Activated naive CD8-positive, alpha-beta T cell treated with anti-CD3 and anti-CD28 coated beads, Interleukin-2, amount 50 U/mL, for 24 hours (primary cell): ENCODE measurements at regions not wholly inside any gene's neighbourhood (a gene's known extent, or its start where the extent isn't known, plus 50 kb on each side); places are given as distances from the start of the nearest gene placed in this dataset.

Experiments used
- ATAC-seq: fragments of 150-1000 bp; cut with Tn5 transposase; one replicate; pipeline ENCODE4 v1.10.0; 2021
- DNase-seq: peaks from one replicate; pipeline ENCODE4 v3.0.0; 2021
- H3K27ac Mint-ChIP-seq: one replicate; pipeline ENCODE4 v1.8.0; 2021; ENCODE audit warnings: mild to moderate bottlenecking, mixed read lengths
- H3K27me3 Mint-ChIP-seq: one replicate; pipeline ENCODE4 v1.8.0; 2021; ENCODE audit warnings: mixed read lengths
- H3K36me3 Mint-ChIP-seq: one replicate; pipeline ENCODE4 v1.8.0; 2021; ENCODE audit warnings: low read depth, mixed read lengths
- H3K4me1 Mint-ChIP-seq: one replicate; pipeline ENCODE4 v1.8.0; 2021; ENCODE audit warnings: mixed read lengths
- H3K4me3 Mint-ChIP-seq: one replicate; pipeline ENCODE4 v1.8.0; 2021; ENCODE audit warnings: mild to moderate bottlenecking, moderate library complexity, mixed read lengths
- H3K9me3 Mint-ChIP-seq: one replicate; pipeline ENCODE4 v1.8.0; 2021; ENCODE audit warnings: mixed read lengths

DNA sequence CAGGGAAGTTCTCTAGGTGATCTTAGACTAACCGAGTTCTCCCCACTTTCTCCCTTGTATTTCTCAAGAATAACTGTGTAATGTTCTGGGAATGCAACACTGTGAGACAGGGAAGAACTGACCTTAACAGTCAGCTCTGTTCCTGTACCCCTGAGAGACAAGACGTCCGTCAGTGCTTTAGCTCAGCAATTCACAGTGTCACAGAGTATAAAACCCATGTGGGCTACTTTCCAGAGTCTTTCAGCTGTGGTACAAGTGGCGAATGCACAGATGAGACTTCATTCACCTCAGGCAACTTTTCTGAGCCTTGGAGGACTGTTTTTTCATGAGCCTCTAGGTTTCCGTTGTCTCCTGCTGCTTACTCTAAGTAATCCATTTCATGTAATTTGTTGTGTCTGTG lies 458.8 kb downstream of the SPATA31D1 start:
- Mint-ChIP-seq H3K27ac (no peak overlapping the region), H3K4me3 (no peak overlapping the region), H3K4me1 (no peaks in the 10 kb centered on the region), H3K36me3 (no peaks in the 10 kb centered on the region), H3K9me3 (peaks cover 28% of the 10 kb centered on the region), H3K27me3 (no peaks in the 10 kb centered on the region)
- ATAC-seq (no peak), DNase-seq (no peak)

GRCh38 chr9:82449986-82450385 lies 461.4 kb downstream of the SPATA31D1 start:
- ATAC-seq: no peak
- no peaks in the 10 kb centered on the region for H3K27me3 Mint-ChIP-seq
- no peak overlapping the region for H3K4me3 Mint-ChIP-seq
- no peak overlapping the region for H3K27ac Mint-ChIP-seq
- no peak for DNase-seq
- H3K4me1 Mint-ChIP-seq: no peaks in the 10 kb centered on the region
- no peaks in the 10 kb centered on the region for H3K36me3 Mint-ChIP-seq
- H3K9me3 Mint-ChIP-seq: peaks cover 34% of the 10 kb centered on the region

DNA sequence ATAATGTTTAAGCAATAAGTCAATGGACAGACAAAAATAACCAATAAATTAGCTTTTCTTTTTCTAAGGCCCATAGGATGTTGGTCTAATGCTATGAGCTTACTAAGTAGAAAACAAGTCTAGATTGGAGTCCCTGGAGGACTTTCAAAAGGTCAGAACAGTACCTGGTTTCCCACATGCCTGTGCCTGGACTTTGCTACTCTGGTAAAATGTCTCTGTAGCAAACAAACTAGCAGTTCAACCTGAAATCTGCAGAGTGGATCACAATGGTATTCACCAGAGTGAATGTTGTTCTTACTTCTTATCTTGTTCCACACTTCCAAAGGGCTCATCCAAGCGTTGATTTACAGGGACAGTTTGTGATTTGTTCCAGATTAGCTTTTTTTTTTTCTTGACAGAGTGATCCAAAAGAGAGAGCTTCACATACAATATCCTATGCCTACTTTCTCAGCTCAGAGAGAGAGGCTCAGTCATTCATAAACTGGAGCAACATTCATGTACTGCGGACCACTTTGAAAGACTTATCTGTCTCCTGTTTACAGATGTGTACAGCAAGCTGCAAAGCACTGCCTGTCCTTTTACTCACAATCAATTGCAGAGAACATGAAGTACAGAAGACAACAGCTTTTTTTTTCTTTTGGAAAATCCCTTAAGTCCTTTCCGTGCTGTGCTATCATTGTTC lies 466.1 kb downstream of the SPATA31D1 start:
- Mint-ChIP-seq H3K9me3 (peaks cover 16% of the 10 kb centered on the region), H3K27me3 (no peaks in the 10 kb centered on the region)

DNA sequence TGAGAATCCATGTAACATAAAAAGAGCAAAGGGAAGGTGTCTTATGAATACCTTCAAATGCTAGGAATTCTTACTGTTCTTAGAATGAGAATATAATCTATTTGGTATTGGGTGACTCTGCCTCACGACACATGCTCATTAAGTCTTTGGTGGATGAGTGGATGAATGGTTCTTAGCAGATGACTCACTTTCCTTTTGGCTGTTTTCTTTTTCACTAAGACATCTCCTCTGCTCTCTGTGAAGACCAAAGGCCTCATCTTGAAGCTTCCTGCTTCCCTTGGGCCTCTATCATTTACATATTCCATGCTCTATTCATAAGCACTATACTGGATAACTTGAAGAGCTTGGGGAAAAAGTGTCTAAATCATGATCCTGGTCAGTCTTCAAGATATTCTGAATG lies 468.1 kb downstream of the SPATA31D1 start:
- no peak overlapping the region for H3K27ac Mint-ChIP-seq
- ATAC-seq: no peak
- H3K4me3 Mint-ChIP-seq: no peak overlapping the region
- peaks cover 11% of the 10 kb centered on the region for H3K9me3 Mint-ChIP-seq
- H3K36me3 Mint-ChIP-seq: no peaks in the 10 kb centered on the region
- DNase-seq: no peak
- no peaks in the 10 kb centered on the region for H3K4me1 Mint-ChIP-seq
- no peaks in the 10 kb centered on the region for H3K27me3 Mint-ChIP-seq

More for the DNA sequence above, 466.1 kb downstream of the SPATA31D1 start:
- Mint-ChIP-seq H3K4me1 (no peaks in the 10 kb centered on the region), H3K27ac (no peak overlapping the region), H3K36me3 (no peaks in the 10 kb centered on the region), H3K4me3 (no peak overlapping the region)
- ATAC-seq (no peak), DNase-seq (no peak)

- DNase-seq: no peak
- H3K36me3 Mint-ChIP-seq: no peaks in the 10 kb centered on the region
- no peak overlapping the region for H3K27ac Mint-ChIP-seq
- peaks cover 7% of the 10 kb centered on the region for H3K9me3 Mint-ChIP-seq
- H3K27me3 Mint-ChIP-seq: peaks cover 1% of the 10 kb centered on the region
- no peak for ATAC-seq
- no peaks in the 10 kb centered on the region for H3K4me1 Mint-ChIP-seq
- H3K4me3 Mint-ChIP-seq: no peak overlapping the region
Measured at GRCh38 chr9:82457298-82457697, 468.7 kb downstream of the SPATA31D1 start.

- ATAC-seq (no peak), DNase-seq (no peak)
- Mint-ChIP-seq H3K27ac (no peak overlapping the region), H3K9me3 (peaks cover 9% of the 10 kb centered on the region), H3K36me3 (no peaks in the 10 kb centered on the region), H3K4me1 (no peaks in the 10 kb centered on the region), H3K27me3 (peaks cover 1% of the 10 kb centered on the region), H3K4me3 (no peak overlapping the region)
Measured at GRCh38 chr9:82457891-82458290, 469.3 kb downstream of the SPATA31D1 start.

- no peak overlapping the region for H3K4me3 Mint-ChIP-seq
- H3K9me3 Mint-ChIP-seq: peaks cover 9% of the 10 kb centered on the region
- no peaks in the 10 kb centered on the region for H3K4me1 Mint-ChIP-seq
- DNase-seq (no peak), ATAC-seq (no peak)
- peaks cover 1% of the 10 kb centered on the region for H3K27me3 Mint-ChIP-seq
- H3K27ac Mint-ChIP-seq: no peak overlapping the region
- H3K36me3 Mint-ChIP-seq: no peaks in the 10 kb centered on the region
Measured at GRCh38 chr9:82458296-82458695, 469.7 kb downstream of the SPATA31D1 start.

DNA sequence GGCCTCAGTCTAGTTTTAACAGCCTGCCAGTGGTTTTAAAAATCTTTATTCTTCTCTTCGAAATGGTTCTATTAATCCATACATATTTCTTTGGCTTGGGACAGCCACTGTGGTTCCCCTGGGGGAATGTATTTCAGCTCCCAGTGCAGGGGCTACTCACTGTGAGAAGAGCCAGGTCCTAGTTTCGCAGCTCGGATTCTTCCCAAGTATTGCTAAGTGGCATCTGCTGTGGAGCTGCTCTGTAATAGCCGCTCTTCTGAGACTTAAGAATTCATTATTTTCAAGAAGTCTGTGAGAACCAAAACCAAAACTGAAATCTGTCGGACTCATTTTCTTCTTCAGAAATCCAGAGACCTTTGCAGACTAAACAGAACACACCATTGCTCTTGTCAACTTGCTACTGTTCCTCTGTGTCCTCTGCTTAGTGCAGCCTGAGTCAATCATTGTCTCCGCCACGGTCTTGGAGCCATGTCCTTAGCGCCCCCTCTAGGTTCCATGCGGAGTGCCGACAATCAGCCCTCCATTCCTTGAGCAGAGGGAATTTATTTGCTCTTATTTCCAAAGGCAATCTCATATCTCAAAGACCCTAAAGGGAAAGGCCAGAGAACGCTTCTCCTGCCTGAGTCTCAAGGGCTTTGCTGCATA lies 478.2 kb downstream of the SPATA31D1 start:
- Mint-ChIP-seq H3K27me3 (peaks cover 1% of the 10 kb centered on the region), H3K36me3 (no peaks in the 10 kb centered on the region), H3K9me3 (peaks cover 8% of the 10 kb centered on the region), H3K27ac (no peak overlapping the region), H3K4me3 (no peak overlapping the region), H3K4me1 (no peaks in the 10 kb centered on the region)
- DNase-seq (no peak), ATAC-seq (no peak)

DNA sequence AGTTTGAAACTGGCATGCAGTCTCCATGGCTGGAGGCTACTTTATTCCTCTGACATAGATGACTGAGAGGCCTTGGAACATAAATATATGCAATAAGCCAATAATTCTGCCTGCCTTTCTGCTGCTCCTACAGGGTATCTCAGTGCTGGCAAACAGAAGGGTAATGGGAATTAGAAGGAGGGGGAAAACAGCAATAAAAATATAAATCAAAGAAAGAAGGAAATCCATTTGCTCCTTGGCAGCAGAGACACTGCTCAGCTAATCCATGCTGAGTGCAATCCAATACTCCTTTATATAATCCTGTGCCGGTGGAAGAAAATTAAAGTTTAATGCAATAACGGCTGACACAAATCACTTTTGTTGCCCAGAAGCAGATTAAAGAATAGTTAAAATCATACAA lies 478.9 kb downstream of the SPATA31D1 start:
- DNase-seq (no peak), ATAC-seq (no peak)
- Mint-ChIP-seq H3K27ac (no peak overlapping the region), H3K4me1 (no peaks in the 10 kb centered on the region), H3K27me3 (no peaks in the 10 kb centered on the region), H3K4me3 (no peak overlapping the region), H3K9me3 (peaks cover 6% of the 10 kb centered on the region), H3K36me3 (no peaks in the 10 kb centered on the region)

DNA sequence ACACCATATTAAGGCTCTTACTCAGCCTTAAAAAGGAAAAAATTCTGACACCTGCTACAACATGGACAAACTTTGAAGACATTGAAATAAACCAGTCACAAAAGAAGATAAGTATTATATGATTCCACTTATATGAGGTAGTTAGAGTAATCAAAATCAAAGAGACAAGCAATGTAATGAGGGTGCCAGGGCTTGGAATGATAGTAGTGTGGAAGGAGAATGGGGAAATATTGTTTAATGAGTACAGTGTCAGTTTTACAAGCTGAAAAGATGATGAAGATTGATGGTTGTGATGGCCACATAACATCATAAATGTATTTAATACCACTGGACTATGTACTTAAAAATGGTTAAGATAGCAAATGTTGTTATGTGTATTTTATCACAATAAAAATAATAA lies 485.7 kb downstream of the SPATA31D1 start:
- ATAC-seq (no peak), DNase-seq (no peak)
- Mint-ChIP-seq H3K36me3 (no peaks in the 10 kb centered on the region), H3K9me3 (no peaks in the 10 kb centered on the region), H3K4me3 (no peak overlapping the region), H3K27me3 (no peaks in the 10 kb centered on the region), H3K4me1 (no peaks in the 10 kb centered on the region), H3K27ac (no peak overlapping the region)

DNA sequence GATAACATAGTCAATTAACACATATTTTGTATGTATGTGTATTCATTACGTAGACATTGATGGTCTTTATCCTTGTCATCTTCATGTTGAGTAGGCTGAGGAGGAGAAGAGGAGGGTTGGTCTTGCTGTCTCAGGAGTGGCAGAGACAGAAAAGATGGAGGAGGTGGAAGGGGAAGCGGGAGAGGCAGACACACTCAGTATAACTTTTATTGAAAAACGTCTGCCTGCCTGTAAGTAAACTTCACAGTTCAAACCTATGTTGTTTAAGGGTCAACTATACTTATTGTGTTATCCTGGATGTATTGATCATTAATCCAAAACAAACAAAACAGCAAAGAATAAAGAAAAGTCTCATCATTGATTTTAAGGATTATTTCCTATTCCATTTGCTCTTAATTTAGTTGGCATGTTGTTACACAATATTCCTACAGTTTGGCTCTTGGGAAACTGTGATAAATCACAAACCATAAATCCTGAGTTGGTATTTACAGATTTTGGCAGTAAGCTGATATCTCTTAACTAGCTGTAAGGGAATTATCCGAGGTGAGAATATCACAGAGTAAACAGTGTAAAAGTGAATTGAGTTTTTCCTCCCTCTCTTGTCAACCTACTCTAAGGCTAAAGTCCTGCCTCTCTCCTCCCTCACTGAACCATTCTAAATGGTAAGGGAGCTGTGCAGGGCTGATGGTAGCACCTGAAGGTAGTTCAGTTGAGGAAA lies 487.2 kb downstream of the SPATA31D1 start:
- H3K36me3 Mint-ChIP-seq: no peaks in the 10 kb centered on the region
- H3K9me3 Mint-ChIP-seq: no peaks in the 10 kb centered on the region
- DNase-seq: no peak
- no peak overlapping the region for H3K4me3 Mint-ChIP-seq
- H3K27me3 Mint-ChIP-seq: no peaks in the 10 kb centered on the region
- no peaks in the 10 kb centered on the region for H3K4me1 Mint-ChIP-seq
- no peak overlapping the region for H3K27ac Mint-ChIP-seq
- ATAC-seq: no peak

- H3K9me3 Mint-ChIP-seq: no peaks in the 10 kb centered on the region
- H3K27me3 Mint-ChIP-seq: no peaks in the 10 kb centered on the region
- no peak overlapping the region for H3K27ac Mint-ChIP-seq
- no peak for DNase-seq
- H3K36me3 Mint-ChIP-seq: no peaks in the 10 kb centered on the region
- ATAC-seq: no peak
- no peaks in the 10 kb centered on the region for H3K4me1 Mint-ChIP-seq
- H3K4me3 Mint-ChIP-seq: no peak overlapping the region
Measured at GRCh38 chr9:82480921-82481320, 492.3 kb downstream of the SPATA31D1 start.

- DNase-seq: no peak
- H3K4me3 Mint-ChIP-seq: no peak overlapping the region
- H3K27me3 Mint-ChIP-seq: no peaks in the 10 kb centered on the region
- H3K27ac Mint-ChIP-seq: no peak overlapping the region
- no peaks in the 10 kb centered on the region for H3K4me1 Mint-ChIP-seq
- no peaks in the 10 kb centered on the region for H3K9me3 Mint-ChIP-seq
- H3K36me3 Mint-ChIP-seq: no peaks in the 10 kb centered on the region
- no peak for ATAC-seq
Measured at GRCh38 chr9:82487935-82488312, 499.4 kb downstream of the SPATA31D1 start.

GRCh38 chr9:82488313-82489200 lies 500.0 kb downstream of the SPATA31D1 start:
- ATAC-seq: no peak
- H3K36me3 Mint-ChIP-seq: no peaks in the 10 kb centered on the region

More at GRCh38 chr9:82488313-82489200, 500.0 kb downstream of the SPATA31D1 start:
- H3K27ac Mint-ChIP-seq: no peak overlapping the region
- H3K27me3 Mint-ChIP-seq: no peaks in the 10 kb centered on the region
- H3K4me1 Mint-ChIP-seq: no peaks in the 10 kb centered on the region
- no peak for DNase-seq
- H3K4me3 Mint-ChIP-seq: no peak overlapping the region
- H3K9me3 Mint-ChIP-seq: no peaks in the 10 kb centered on the region
